Amniotic stem cell (primary cell): ENCODE measurements at regions not wholly inside any gene's neighbourhood (a gene's known extent, or its start where the extent isn't known, plus 50 kb on each side); places are given as distances from the start of the nearest gene placed in this dataset.

Experiments
- DNase-seq: peaks from one replicate; lab custom pipeline; 2025; lab: John Stamatoyannopoulos, UW

DNA sequence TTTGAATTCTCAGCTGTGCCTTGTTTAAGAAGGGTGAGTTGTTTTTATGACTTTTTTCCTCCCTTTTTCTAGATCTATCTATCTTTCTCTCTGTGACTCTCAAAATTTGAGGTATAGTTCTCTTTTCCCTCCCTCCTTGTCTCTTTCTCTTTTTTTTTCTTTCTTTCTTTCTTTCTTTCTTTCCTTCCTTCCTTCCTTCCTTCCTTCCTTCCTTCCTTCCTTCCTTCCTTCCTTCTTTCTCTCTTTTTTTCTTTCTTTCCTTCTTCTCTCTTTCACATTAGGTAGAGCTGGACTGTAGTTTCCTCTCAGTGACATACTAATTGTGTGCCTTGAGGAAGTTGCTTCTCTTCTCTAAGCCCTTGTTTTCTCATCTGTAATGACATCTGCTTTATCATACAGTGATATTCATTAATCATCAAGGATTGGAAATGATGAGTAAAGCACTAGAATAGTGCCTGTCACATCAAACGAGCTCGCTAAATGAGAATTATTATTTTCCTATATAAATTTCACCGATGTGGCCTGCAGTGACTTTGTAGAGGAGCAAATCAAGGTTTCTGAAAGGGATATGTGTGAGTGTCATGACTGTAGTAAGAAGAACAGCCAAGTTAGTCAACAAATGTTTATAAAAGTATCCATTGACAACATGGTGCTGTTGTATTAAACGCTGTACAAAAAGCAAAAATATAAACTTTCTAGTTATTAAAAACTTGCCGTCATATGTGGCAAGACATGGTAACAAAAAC is 78.9 kb upstream of the SLC38A2 start:
- DNase-seq = no peak

DNA sequence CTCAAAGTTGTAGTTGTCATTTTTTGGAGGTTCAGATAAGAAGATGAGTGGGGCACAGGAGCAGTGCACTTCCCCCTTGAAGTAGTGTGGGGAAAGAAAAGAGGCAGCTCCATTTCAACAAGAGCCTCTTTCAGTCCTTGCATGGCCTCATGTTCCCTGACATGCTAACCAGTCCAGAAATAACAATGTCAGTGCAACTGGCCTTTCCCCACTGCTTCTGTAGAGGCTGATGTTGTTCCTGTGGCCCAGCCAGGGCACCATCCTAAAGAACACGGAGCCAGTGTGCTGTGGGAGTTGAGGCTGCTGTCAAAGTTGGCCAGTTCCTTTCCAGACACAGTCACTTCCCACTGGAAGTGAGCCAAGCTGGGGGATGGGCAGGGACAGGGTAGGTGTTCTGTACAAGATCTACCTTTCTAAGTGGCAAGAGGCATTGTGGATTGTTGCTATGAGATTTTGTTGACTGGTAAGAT is 77.7 kb upstream of the SLC38A2 start:
- DNase-seq = no peak

DNA sequence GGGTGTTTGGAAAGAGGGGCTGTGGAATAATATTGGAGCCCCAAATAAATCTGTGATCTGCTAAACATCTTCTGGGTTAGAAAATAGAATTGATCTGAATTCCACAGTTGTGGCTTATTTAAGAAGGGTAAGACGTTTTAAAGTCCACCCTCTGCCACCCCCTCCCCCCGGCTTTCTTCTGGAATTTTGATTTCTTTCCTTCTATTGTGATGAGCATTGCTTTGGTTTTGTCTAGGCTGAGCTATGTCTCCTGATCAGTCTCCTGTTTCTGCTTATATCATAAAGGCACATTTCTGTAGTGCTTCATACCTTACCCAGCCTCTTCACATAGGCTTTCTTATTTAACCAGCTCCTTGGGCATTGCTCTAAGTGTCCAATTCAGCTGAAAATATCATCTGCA is 77.3 kb upstream of the SLC38A2 start:
- DNase-seq = no peak

DNA sequence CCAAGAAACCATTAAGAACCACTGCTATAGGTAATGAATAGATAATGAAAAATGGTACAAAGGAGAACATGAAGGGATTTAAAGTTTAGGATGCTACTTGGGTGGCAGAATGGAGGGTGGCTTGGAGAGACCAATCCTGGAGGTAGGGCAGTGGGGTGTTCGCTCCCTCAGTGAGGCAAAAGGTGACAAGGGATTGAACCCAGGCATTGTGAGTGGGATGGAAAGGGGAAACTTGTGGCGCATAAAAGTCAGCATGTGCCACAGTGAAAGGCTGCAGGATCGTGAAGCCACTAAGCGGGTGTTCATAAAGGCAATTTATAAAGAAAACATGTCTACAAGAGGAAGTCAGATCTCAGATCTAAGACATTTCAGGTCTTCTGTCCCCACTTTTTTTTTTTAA is 76.7 kb upstream of the SLC38A2 start:
- DNase-seq = no peak

DNA sequence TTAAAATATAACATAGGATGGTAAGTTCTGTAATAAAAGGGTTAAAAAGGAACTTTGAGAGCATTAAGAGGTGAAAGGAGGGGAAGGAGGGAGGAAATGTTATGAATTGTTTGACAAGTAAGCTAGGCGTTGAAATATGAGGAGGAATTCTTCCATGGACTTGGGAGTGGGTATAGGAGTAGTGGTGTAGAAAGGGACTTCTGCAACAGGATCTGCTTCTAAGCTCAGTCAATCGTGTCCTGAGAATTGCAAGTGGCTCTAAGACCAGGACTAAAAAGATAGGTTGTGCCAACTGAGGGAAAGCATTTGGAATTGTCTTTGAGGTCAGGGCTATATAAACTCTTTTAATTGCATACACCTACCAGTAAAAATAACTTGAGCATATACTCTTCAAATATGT is 74.1 kb upstream of the SLC38A2 start:
- no peak for DNase-seq

DNA sequence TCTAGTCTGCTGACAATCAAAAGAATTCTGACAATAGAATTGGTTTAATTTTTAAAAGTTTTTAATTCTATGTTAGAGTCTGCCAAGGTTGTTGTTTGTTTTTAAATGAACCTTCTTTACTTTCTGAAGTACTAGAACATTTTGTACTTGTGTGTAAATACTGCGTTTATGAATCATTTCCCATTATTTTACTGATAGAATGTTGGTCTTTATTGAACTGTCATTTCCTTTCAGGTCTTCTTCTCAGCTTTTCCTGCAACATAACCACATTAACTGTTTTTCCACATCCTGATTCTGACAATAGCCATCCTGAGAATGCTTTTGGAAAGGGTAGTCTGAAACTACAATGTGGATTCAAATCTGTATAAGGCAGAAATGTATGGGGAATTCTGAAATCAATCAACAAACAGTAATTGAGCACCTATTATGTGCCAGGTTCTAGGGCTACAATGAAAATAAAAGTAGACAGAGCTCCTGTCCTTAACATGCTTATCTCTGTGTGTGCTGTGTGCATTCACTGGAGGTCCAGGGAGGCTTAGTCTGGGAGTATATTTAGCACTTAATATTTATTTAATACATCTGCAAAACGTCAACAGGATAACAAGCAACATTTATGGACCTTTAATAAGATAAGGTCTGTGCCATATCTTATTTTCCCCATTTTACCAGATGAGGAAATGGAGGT is 73.1 kb upstream of the SLC38A2 start:
- DNase-seq = no peak

DNA sequence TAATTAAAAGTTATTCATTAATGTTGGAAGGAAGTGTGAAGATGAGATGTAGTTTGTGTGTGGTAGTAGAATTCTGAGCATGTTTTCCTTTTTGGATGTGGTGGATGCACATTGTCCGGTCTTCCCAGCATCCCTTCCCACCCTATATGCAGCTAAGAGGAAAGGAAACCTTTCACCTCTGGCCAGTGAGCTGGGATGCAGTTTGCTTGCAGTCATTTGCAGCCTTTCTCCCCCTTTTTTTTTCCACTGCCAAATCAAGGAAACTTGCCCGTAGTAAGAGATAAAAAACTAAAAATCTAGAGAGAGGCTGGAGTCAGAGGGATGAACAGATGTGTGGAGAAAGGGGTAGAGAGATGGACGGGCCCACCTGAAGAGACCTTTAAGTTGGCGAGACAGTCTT is 72.5 kb upstream of the SLC38A2 start:
- DNase-seq = no peak

DNA sequence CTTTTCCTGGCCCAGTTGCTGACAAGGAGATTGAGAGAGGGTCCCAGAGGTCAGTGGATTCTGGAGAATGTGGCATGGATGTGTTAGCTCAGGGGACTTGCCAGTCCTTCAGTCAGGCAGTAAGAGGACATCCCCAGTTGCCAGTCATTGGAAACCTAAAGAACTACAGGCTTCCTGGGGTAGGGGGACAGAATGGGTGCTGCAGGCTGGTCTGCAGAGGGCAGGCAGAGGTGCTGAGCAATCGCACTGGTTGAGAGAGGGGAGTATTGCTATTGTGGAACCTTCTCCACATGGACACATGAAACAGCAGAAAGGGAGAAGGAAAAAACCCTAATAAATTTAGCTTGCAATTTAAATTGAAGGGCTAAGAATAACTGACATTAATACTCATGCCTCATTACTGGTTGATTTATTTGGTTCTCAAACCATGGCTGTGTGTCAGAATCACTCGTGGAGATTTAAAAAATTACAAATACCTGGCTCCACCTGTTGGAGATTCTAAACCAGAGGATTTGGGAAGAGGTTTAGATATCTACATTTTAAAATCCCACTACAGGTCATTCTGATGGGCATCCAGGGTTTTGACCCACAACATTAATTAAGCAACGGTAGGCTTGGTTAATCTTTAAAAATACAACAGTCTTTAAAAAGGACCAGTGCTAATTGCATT is 71.2 kb upstream of the SLC38A2 start:
- no peak for DNase-seq

DNA sequence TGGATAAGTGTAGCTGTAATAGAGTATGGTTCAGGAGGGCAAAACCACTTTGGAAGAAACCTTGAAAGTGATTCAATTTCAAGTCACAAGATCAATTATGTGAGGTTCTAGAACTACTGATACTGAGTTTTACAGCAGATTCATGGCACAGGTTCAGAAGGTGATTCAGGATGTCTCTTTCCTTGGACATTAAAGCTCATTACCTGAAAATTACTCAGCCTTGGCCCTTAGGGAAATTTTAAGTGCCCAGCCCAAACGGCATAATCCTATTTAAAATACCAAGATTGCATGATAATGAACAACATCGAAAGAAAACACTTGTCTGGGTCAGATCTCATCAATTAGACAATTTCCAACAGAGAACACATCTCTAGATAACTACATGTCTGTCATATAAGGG is 70.2 kb upstream of the SLC38A2 start:
- no peak for DNase-seq

DNA sequence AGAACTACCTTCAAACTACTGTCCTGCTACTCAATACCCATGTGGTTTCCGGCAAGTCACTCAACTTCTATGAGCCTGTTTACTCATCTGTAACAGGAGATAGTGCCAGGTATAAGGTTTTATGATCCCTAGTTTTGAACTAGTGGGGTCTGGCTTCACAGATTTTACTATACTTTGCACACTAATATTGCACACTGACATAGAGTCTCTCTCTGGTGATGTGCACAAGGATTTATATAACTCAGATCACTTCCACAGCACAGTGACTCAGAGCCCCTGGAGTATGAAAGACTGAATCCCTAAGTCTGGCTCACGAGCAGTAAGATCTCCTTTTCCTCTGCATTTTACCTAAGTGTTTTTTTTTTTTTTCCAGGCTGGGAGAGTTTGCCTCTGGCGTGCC is 69.7 kb upstream of the SLC38A2 start:
- no peak for DNase-seq

DNA sequence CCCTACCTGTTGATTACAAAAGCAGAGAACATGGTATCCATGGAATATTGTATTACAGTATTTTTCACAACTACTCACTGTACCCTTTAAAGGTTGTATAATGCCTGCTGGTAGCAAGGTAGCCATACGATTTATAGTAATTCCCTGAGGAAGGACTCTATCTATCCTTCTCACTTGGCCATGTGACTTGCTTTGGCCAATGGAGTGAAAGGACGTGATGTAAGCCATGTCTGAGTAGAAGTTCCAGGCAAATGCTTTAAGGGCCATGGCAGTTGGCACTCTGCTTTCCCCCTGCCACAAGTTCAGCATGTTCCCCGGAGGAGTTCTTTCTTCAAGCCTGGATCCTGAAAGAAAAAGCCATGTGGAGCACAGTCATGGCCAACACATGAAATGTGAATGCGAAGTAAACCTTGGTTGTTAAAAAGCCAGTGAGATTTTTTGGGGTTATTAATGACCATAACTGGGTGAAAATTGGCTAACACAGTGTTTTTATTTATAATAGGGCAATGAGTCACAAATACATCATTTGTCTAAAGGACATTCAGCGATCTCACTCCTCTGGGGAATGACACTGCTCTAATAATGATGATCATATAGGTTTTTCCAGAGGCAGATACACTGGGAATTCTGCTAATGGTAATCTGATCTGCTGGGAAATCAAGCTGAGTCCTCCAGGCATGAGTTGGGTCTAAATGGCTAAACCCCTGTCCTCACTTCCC is 67.4 kb upstream of the SLC38A2 start:
- DNase-seq = no peak

DNA sequence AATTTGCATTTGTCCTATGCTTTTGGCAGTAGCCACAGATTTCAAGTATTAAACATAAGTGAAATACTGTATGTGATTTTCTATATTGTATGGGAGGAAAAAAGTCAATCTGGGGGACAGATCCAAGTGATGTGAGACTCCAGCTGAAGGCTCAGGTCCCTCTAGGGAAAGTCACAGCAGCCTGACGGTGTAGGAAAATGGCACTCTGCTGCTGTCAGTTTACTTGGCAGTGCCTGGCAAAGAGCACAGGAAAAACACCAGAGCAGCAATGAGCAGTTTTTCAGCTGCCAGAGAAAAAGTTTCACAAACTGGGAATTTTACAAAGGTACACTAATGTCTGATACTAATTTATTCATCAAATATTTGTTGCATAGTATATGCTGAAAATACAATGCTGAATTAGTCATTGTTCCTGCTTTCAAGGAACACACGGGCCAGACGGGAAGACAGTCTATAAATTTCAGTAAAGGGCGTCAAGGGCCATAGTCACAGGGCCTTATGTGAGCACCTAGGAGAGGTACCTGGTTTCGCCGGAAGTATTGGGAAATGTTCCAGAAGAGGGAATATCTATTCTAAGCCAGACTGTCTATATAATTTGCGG is 66.2 kb upstream of the SLC38A2 start:
- DNase-seq = no peak

DNA sequence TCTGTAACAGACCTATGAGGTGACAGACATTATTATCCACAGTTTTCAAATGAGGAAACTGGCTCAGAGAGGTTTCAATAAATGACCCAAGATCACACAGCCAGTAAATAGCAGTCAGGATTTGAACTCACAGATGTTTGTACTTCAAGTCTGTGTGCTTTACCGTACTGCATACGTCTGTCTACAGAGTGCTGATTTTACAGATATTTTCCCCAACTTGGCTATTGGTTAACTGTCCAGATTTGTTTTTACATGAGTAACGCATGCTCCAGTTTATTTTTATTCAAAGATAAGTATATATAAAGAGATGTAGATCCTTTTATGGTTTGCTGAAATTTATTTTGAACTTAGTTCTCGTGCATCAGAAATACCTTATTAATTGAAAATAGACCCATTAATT is 65.7 kb upstream of the SLC38A2 start:
- no peak for DNase-seq

DNA sequence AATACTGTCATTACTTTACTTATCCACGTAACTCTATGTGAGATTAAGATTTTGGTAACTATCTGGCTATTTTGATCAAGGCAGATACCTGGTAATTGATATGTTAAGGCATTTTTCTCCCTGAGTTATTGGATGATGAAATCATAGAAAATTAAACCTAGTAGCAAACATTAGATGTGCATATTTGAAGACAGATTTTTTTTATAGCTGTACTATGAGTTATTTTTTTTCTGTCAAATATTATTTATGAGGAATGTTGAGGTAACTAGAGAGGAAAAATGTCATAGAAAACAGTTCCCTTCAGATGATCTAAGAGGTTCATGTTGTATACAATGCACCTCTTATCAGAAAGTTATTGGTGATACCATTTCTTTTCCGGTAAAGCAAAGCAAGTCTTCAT is 64.9 kb upstream of the SLC38A2 start:
- DNase-seq = no peak

DNA sequence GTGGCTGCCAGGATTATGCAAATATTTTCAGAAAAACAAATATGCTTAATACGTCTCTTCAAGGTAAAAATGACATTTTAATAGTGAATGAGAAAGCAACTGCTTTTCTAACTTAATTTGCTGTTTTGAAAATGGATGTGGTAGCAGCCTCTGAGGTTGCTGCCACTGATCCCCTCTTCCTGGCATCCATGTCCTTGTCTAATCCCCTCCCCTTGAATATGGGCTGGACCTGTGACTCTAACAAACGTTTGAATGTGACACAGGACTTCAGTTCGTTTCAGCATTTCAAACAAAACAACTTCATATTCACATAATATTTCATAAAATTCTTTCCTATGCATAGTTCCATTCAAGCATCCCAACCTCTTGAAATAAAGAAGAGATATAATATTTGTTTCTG is 64.2 kb upstream of the SLC38A2 start:
- DNase-seq = no peak

DNA sequence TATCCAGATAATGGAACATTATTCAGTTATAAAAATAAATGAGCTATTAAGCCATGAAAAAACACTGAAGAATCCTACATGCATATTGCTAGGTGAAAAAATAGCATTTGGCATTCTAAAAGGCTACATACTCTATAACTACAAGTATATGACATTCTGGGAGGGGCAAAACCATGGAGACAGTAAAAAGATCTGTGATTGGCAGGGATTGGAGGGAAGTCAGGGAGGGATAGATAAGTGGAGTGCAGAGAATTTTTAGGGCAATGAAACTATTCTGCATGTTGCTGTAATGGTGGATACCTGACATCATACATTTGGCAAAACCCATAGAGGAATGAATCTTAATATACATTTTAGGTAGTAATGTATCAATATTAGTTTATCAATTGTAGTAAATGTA is 63.1 kb upstream of the SLC38A2 start:
- DNase-seq = no peak

DNA sequence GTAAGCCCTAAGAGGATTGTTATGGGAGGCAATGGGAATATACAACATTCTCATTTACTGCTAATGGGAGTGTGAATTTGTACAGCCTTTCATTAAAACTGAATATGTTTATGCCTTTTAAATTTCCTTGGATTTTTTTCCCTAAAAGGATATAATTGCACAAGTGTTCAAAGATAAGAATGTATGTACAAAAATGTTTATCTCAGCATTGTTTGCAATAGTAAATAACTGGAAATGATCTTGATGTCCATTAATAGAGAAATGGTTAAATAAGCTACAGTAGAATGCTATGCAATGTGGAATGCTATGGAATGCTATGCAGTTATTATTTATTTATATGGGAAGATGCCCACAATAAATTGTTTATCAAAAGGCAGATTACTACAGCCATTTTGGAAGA is 62.5 kb upstream of the SLC38A2 start:
- DNase-seq = no peak

DNA sequence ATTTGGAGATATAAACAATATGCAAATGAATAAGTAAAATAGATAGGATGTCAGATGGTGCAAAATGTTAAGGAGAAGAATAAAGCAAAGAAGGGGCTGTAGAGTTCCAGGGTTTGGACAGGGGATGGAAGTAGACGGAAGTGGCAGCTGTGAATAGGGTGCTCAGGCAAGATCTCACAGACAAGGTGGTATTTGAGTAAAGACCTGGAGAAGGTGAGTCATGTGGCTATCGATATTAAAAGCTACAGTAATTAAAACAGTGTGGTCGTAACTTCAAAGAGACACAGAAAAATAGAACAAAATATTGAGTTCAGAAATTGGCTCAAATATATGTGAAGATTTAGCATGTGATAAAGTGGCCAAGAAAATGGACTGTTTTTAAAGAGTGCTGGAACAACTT is 61.3 kb upstream of the SLC38A2 start:
- no peak for DNase-seq

DNA sequence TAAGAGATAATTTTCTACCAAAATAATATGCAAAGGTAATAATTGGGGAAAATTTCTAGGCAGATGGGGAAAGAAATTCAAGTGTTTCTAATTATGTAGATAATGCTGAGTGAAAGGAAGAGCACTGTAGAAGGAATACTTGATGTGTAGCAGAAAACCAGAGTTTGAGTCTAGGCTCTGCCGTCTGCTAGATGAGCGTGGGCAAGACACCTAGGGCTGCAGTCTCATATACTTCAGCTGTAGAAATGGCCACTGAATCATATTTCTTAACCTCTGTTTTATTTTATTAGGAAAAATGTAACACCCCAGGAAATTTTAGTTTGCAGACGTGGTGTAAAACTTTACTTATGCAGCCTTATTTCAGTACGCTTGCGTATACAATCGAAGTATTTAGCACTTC is 59.8 kb upstream of the SLC38A2 start:
- no peak for DNase-seq

DNA sequence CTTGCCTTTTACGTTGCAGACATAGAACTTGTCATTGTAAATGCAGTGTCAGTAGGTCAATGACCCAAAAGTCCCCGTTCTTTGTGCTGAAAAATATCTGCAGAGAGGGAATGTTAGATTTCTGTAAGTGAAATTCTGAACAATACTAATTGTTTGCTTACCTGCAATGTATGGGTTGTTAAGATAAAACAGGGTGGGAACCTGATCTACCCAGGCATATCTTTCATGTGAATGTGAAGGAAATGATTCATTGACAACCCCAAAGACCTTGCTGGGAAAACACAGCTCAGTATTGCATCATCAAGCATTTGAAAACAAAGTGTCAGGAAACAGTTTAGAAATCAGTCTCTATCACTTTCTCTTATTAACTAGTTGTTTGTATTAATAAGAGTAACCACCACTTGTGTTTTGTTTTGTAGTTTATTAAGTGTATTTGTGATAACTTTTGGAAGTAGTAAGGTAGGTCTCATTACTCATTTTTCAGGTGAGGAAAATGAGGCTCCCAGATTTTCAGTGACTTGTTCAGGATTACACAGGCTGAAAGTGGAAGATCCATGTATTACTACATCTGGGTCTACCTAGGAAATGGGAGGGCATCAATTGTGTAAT is 57.9 kb upstream of the SLC38A2 start:
- DNase-seq = peak; percentile 24
